GM12878 (cell line): ENCODE measurements at regions not wholly inside any gene's neighbourhood (a gene's known extent, or its start where the extent isn't known, plus 50 kb on each side); places are given as distances from the start of the nearest gene placed in this dataset.

Experiments used
- ATAC-seq: fragments of 200-7000 bp; cut with Tn5 transposase; 3 replicates; pipeline ENCODE4 v1.9.1; 2020; ENCODE audit warnings: mild to moderate bottlenecking, moderate library complexity
- BruUV-seq: library from RNA; stranded (reverse); fragments of 400-500 nt; replicated peaks from 2 replicates; lab custom pipeline; 2021; lab: Mats Ljungman, UMichigan
- CTCF ChIA-PET: fragments of 300-600 bp; sonication (Branson Sonifier 250); formaldehyde crosslinking; extraction: SDS; loops from one replicate; lab custom pipeline; 2021; ENCODE audit warnings: inconsistent platforms; lab: Yijun Ruan, JAX
- POLR2A ChIA-PET: fragments of 350-600 bp; formaldehyde crosslinking; extraction: SDS; loops from one replicate; lab custom pipeline; 2021; ENCODE audit warnings: inconsistent platforms; lab: Charles Lee
- RAD21 ChIA-PET: fragments of 300-600 bp; sonication (Branson Sonifier 250); formaldehyde crosslinking; loops from one replicate; lab custom pipeline; 2023; ENCODE audit warnings: antibody characterized with exemption; ENCODE audit not compliant: unreplicated experiment; lab: Charles Lee
- SMC1A ChIA-PET: fragments of 300-600 bp; sonication (Branson Sonifier 250); formaldehyde crosslinking; loops from one replicate; lab custom pipeline; 2023; ENCODE audit not compliant: unreplicated experiment, uncharacterized antibody; lab: Charles Lee
- DNase-seq: peaks from one replicate; pipeline ENCODE4 v3.0.0-alpha.2; 2011; ENCODE audit warnings: low read depth, low spot score
- FAIRE-seq: peaks from 3 replicates; lab custom pipeline; 2011; peaks lifted over from hg19 to GRCh38; lab: Jason Lieb, UNC
- H2AFZ ChIP-seq: 2 replicates; pipeline ENCODE4 v1.6.0; 2011; ENCODE audit warnings: low read depth, low read length, control low read depth; ENCODE audit not compliant: control insufficient read depth
- H3K27ac ChIP-seq: 2 replicates; pipeline ENCODE4 v1.5.1; 2011; ENCODE audit warnings: control low read depth; ENCODE audit not compliant: control insufficient read depth, insufficient read depth
- H3K27me3 ChIP-seq, 2 experiments: replicated peaks in 1 of 2; 2 replicates each; pipeline versions ENCODE4 v1.6.0 to v1.6.1; 2011; ENCODE audit warnings: low read length in 1 of 2; ENCODE audit not compliant: control insufficient read depth in 2 of 2, insufficient read depth in 2 of 2
- H3K36me3 ChIP-seq, 2 experiments: 2 replicates each; pipeline ENCODE4 v1.5.1; 2011; ENCODE audit warnings: low read length in 1 of 2; ENCODE audit not compliant: control insufficient read depth in 2 of 2, insufficient read depth in 2 of 2
- H3K4me1 ChIP-seq: 2 replicates; pipeline ENCODE4 v1.6.1; 2011; ENCODE audit warnings: mild to moderate bottlenecking, low read length, moderate library complexity, mixed read lengths; ENCODE audit not compliant: control insufficient read depth, insufficient read depth
- H3K4me2 ChIP-seq: 2 replicates; pipeline ENCODE4 v1.6.0; 2011; ENCODE audit warnings: control low read depth; ENCODE audit not compliant: control insufficient read depth, insufficient read depth
- H3K4me3 ChIP-seq: fragments of 200-600 bp; sonication (generic); 2 replicates; pipeline ENCODE4 v1.5.1; 2016
- H3K79me2 ChIP-seq: 2 replicates; pipeline ENCODE4 v1.6.0; 2011; ENCODE audit warnings: low read length; ENCODE audit not compliant: control insufficient read depth, insufficient read depth
- H3K9ac ChIP-seq: 2 replicates; pipeline ENCODE4 v1.8.0; 2011; ENCODE audit warnings: low read length, control low read depth, mixed read lengths; ENCODE audit not compliant: control insufficient read depth, insufficient read depth
- H3K9me3 ChIP-seq: replicated peaks from 3 replicates; pipeline ENCODE4 v1.5.1; 2011; ENCODE audit warnings: mild to moderate bottlenecking, low read length; ENCODE audit not compliant: control insufficient read depth, insufficient read depth
- H4K20me1 ChIP-seq: 2 replicates; pipeline ENCODE4 v1.6.0; 2011; ENCODE audit not compliant: control insufficient read depth, insufficient read depth
- CREM ChIP-seq: IDR thresholded peaks from 2 replicates; pipeline ENCODE4 v1.6.1; 2014; ENCODE audit warnings: antibody characterized with exemption, low read depth
- CUX1 ChIP-seq: IDR thresholded peaks from 2 replicates; pipeline ENCODE4 v1.6.1; 2012; ENCODE audit warnings: improper control_type of control experiment, low read depth, low read length; ENCODE audit not compliant: insufficient replicate concordance
- KAT2A ChIP-seq: conservative IDR thresholded peaks from 2 replicates; pipeline ENCODE4 v1.6.1; 2011; ENCODE audit warnings: low read depth, low read length; ENCODE audit not compliant: control insufficient read depth
- KLF5 ChIP-seq: fragments of 450-650 bp; IDR thresholded peaks from 2 replicates; pipeline ENCODE4 v1.6.1; 2014; ENCODE audit warnings: mild to moderate bottlenecking; ENCODE audit not compliant: partially characterized antibody
- PML ChIP-seq: IDR thresholded peaks from 2 replicates; pipeline ENCODE4 v1.6.1; 2012; ENCODE audit warnings: low read length, inconsistent platforms
- SIN3A ChIP-seq: IDR thresholded peaks from 2 replicates; pipeline ENCODE4 v1.6.1; 2012; ENCODE audit warnings: low read depth, low read length, improper control_type of control experiment
- SMC3 ChIP-seq: IDR thresholded peaks from 2 replicates; pipeline ENCODE4 v1.6.1; 2011; ENCODE audit warnings: low read length, improper control_type of control experiment, borderline replicate concordance
- TAF1 ChIP-seq: IDR thresholded peaks from 2 replicates; pipeline ENCODE4 v1.6.1; 2011; ENCODE audit warnings: mild to moderate bottlenecking, low read depth, low read length, borderline replicate concordance
- TCF3 ChIP-seq: IDR thresholded peaks from 2 replicates; pipeline ENCODE4 v1.6.1; 2012; ENCODE audit warnings: low read depth, mild to moderate bottlenecking, low read length, borderline replicate concordance; ENCODE audit not compliant: insufficient read depth
- ZBTB11 ChIP-seq: fragments of 450-650 bp; formaldehyde crosslinking; IDR thresholded peaks from 2 replicates; pipeline ENCODE4 v1.5.0; 2022; ENCODE audit warnings: mild to moderate bottlenecking, missing genetic modification characterization
- ZSCAN29 ChIP-seq: fragments of 450-650 bp; IDR thresholded peaks from 2 replicates; pipeline ENCODE4 v1.6.1; 2017; ENCODE audit warnings: mild to moderate bottlenecking, moderate library complexity
- WGBS: methylation state at CpG from one replicate; pipeline ENCODE4 v1.1.6; 2016; ENCODE audit warnings: low lambda C conversion rate; ENCODE audit not compliant: insufficient replicate concordance, insufficient coverage; ENCODE audit errors: missing lambda C conversion rate; 5-methylcytosine and 5-hydroxymethylcytosine counted together
- in situ Hi-C: fragments of 300-500 bp; cut with MboI; formaldehyde crosslinking; loops from 9 replicates; pipeline ENCODE4 v1.14.3; 2018; ENCODE audit warnings: mixed read lengths
- intact Hi-C: fragments of 100-400 bp; cut with micrococcal nuclease; formaldehyde crosslinking; loops from one replicate; pipeline ENCODE4 v1.14.2; 2022; ENCODE audit not compliant: unreplicated experiment
- TF ChIP-seq, protein P1 (sequence below): fragments of 450-650 bp; IDR thresholded peaks from 2 replicates; pipeline ENCODE4 v1.6.1; 2017; ENCODE audit warnings: low read depth, mild to moderate bottlenecking, moderate library complexity
- TF ChIP-seq, protein P2 (sequence below): IDR thresholded peaks from 2 replicates; pipeline ENCODE4 v1.6.1; 2011; ENCODE audit warnings: mild to moderate bottlenecking, low read depth, low read length, moderate library complexity; ENCODE audit not compliant: insufficient replicate concordance

- Histone ChIP-seq H3K4me2 (no peak overlapping the region), H3K9ac (no peak overlapping the region), H3K4me1 (no peaks in the 10 kb centered on the region), H2AFZ (no peak overlapping the region), H4K20me1 (no peaks in the 10 kb centered on the region), H3K4me3 (no peak overlapping the region), H3K36me3 (no peaks in the 10 kb centered on the region), H3K27me3 (no peaks in the 10 kb centered on the region), H3K27ac (no peak overlapping the region), H3K79me2 (no peaks in the 10 kb centered on the region), H3K9me3 (no peaks in the 10 kb centered on the region)
- intact Hi-C loops (no loop called here), in situ Hi-C loops (no loop called here)
- WGBS = 44% methylated on average over 2 of the region's 2 CpGs
- ATAC-seq (no peak), FAIRE-seq (no peak), DNase-seq (no peak)
- SMC1A ChIA-PET = interaction anchor here (0.6 kb wide), 1 partner anchor 49 kb away, joined by 3 read pairs; no protein-coding TSS in a partner anchor
- POLR2A ChIA-PET = no interaction called here
- RAD21 ChIA-PET = no interaction called here
- CTCF ChIA-PET = no interaction called here
- TF ChIP-seq KAT2A (no peak), CUX1 (no peak), ZSCAN29 (no peak), SMC3 (no peak), KLF5 (no peak), PML (no peak), ZBTB11 (CRISPR knock-in tag) (no peak), CREM (no peak), SIN3A (no peak), TAF1 (no peak), TCF3 (no peak)
- TF ChIP-seq, protein P1, sequence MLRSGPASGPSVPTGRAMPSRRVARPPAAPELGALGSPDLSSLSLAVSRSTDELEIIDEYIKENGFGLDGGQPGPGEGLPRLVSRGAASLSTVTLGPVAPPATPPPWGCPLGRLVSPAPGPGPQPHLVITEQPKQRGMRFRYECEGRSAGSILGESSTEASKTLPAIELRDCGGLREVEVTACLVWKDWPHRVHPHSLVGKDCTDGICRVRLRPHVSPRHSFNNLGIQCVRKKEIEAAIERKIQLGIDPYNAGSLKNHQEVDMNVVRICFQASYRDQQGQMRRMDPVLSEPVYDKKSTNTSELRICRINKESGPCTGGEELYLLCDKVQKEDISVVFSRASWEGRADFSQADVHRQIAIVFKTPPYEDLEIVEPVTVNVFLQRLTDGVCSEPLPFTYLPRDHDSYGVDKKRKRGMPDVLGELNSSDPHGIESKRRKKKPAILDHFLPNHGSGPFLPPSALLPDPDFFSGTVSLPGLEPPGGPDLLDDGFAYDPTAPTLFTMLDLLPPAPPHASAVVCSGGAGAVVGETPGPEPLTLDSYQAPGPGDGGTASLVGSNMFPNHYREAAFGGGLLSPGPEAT = no peak
- TF ChIP-seq, protein P2, sequence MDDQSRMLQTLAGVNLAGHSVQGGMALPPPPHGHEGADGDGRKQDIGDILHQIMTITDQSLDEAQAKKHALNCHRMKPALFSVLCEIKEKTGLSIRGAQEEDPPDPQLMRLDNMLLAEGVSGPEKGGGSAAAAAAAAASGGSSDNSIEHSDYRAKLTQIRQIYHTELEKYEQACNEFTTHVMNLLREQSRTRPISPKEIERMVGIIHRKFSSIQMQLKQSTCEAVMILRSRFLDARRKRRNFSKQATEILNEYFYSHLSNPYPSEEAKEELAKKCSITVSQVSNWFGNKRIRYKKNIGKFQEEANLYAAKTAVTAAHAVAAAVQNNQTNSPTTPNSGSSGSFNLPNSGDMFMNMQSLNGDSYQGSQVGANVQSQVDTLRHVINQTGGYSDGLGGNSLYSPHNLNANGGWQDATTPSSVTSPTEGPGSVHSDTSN = no peak
- BruUV-seq = no TSS peak
Measured at GRCh38 chr12:87612996-87613395, 416.2 kb downstream of the C12orf50 start.
